Memory B cell (primary cell): ENCODE measurements at regions not wholly inside any gene's neighbourhood (a gene's known extent, or its start where the extent isn't known, plus 50 kb on each side); places are given as distances from the start of the nearest gene placed in this dataset.
"Not testable (repeated sequence)": the region's sequence is repeated elsewhere in the genome, so short reads cannot be mapped to it uniquely, and the experiment has no call there.

Experiments used
- ATAC-seq: fragments of 150-1000 bp; cut with Tn5 transposase; 2 replicates; pipeline ENCODE4 v1.10.0; 2021; ENCODE audit warnings: low read depth, mild to moderate bottlenecking, moderate library complexity
- DNase-seq, 2 donors: peaks; one replicate each; pipeline ENCODE4 v3.0.0; 2022; ENCODE audit warnings: low spot score in 2 of 2
- H3K27ac Mint-ChIP-seq: one replicate; pipeline ENCODE4 v1.8.0; 2022; ENCODE audit warnings: mild to moderate bottlenecking, moderate library complexity, mixed read lengths
- H3K27me3 Mint-ChIP-seq: one replicate; pipeline ENCODE4 v1.8.0; 2022; ENCODE audit warnings: mixed read lengths
- H3K36me3 Mint-ChIP-seq: one replicate; pipeline ENCODE4 v1.8.0; 2022; ENCODE audit warnings: mild to moderate bottlenecking, mixed read lengths
- H3K4me1 Mint-ChIP-seq: one replicate; pipeline ENCODE4 v1.8.0; 2022; ENCODE audit warnings: mixed read lengths
- H3K4me3 Mint-ChIP-seq: one replicate; pipeline ENCODE4 v1.8.0; 2022; ENCODE audit warnings: mild to moderate bottlenecking, moderate library complexity, mixed read lengths
- H3K9me3 Mint-ChIP-seq: one replicate; pipeline ENCODE4 v1.8.0; 2022; ENCODE audit warnings: mixed read lengths

GRCh38 chr5:68689010-68689409, 404.8 kb upstream of the SLC30A5 start:
- DNase-seq (no peak), ATAC-seq (no peak)
- Mint-ChIP-seq H3K27me3 (peaks cover under 1% of the 10 kb centered on the region), H3K27ac (no peak overlapping the region), H3K9me3 (peaks cover 3% of the 10 kb centered on the region), H3K4me1 (no peaks in the 10 kb centered on the region), H3K4me3 (no peak overlapping the region), H3K36me3 (no peaks in the 10 kb centered on the region)

GRCh38 chr5:68691874-68692273, 401.9 kb upstream of the SLC30A5 start:
- H3K36me3 Mint-ChIP-seq, DNase-seq, H3K4me1 Mint-ChIP-seq, H3K9me3 Mint-ChIP-seq, H3K4me3 Mint-ChIP-seq, ATAC-seq, H3K27me3 Mint-ChIP-seq, H3K27ac Mint-ChIP-seq: not testable (repeated sequence)

GRCh38 chr5:68698025-68698940, 395.5 kb upstream of the SLC30A5 start:
- H3K36me3 Mint-ChIP-seq: no peaks in the 10 kb centered on the region
- H3K4me3 Mint-ChIP-seq: no peak overlapping the region
- ATAC-seq: no peak
- peaks cover 3% of the 10 kb centered on the region for H3K4me1 Mint-ChIP-seq
- H3K9me3 Mint-ChIP-seq: peaks cover 3% of the 10 kb centered on the region
- H3K27ac Mint-ChIP-seq: no peak overlapping the region
- no peak for DNase-seq
- H3K27me3 Mint-ChIP-seq: peaks cover 2% of the 10 kb centered on the region

GRCh38 chr5:68699966-68700365, 393.8 kb upstream of the SLC30A5 start:
- Mint-ChIP-seq H3K36me3 (no peaks in the 10 kb centered on the region), H3K4me1 (peaks cover 3% of the 10 kb centered on the region), H3K27me3 (no peaks in the 10 kb centered on the region), H3K27ac (no peak overlapping the region), H3K9me3 (peaks cover 3% of the 10 kb centered on the region), H3K4me3 (no peak overlapping the region)
- ATAC-seq: no peak
- no peak for DNase-seq

- no peak for DNase-seq
- Mint-ChIP-seq H3K4me1 (peaks cover 16% of the 10 kb centered on the region), H3K36me3 (peaks cover 2% of the 10 kb centered on the region), H3K27me3 (peaks cover 3% of the 10 kb centered on the region), H3K9me3 (no peaks in the 10 kb centered on the region), H3K27ac (no peak overlapping the region), H3K4me3 (no peak overlapping the region)
- no peak for ATAC-seq
Measured at GRCh38 chr5:68707575-68707974, 386.2 kb upstream of the SLC30A5 start.

GRCh38 chr5:68708156-68708841, 385.5 kb upstream of the SLC30A5 start:
- Mint-ChIP-seq H3K4me1 (peaks cover 20% of the 10 kb centered on the region), H3K27me3 (peaks cover 3% of the 10 kb centered on the region), H3K9me3 (no peaks in the 10 kb centered on the region), H3K36me3 (peaks cover 2% of the 10 kb centered on the region), H3K27ac (no peak overlapping the region), H3K4me3 (no peak overlapping the region)
- DNase-seq: no peak
- ATAC-seq: no peak

- DNase-seq: no peak
- H3K27me3 Mint-ChIP-seq: peaks cover 3% of the 10 kb centered on the region
- H3K27ac Mint-ChIP-seq: no peak overlapping the region
- peaks cover 20% of the 10 kb centered on the region for H3K4me1 Mint-ChIP-seq
- no peak for ATAC-seq
- no peaks in the 10 kb centered on the region for H3K9me3 Mint-ChIP-seq
- no peak overlapping the region for H3K4me3 Mint-ChIP-seq
- peaks cover 2% of the 10 kb centered on the region for H3K36me3 Mint-ChIP-seq
Measured at GRCh38 chr5:68708842-68709170, 385.0 kb upstream of the SLC30A5 start.

GRCh38 chr5:68709239-68709638, 384.6 kb upstream of the SLC30A5 start:
- Mint-ChIP-seq H3K4me3 (no peak overlapping the region), H3K27me3 (peaks cover 3% of the 10 kb centered on the region), H3K9me3 (no peaks in the 10 kb centered on the region), H3K4me1 (peaks cover 20% of the 10 kb centered on the region), H3K36me3 (peaks cover 2% of the 10 kb centered on the region), H3K27ac (no peak overlapping the region)
- no peak for DNase-seq
- no peak for ATAC-seq

- ATAC-seq: no peak
- Mint-ChIP-seq H3K27me3 (peaks cover 3% of the 10 kb centered on the region), H3K36me3 (peaks cover 2% of the 10 kb centered on the region), H3K27ac (peak overlapping the region; percentile 28), H3K4me3 (no peak overlapping the region), H3K9me3 (no peaks in the 10 kb centered on the region), H3K4me1 (peaks cover 22% of the 10 kb centered on the region)
- no peak for DNase-seq
Measured at GRCh38 chr5:68710514-68710913, 383.3 kb upstream of the SLC30A5 start.

GRCh38 chr5:68711293-68712200, 382.3 kb upstream of the SLC30A5 start:
- Mint-ChIP-seq H3K27me3 (peaks cover 2% of the 10 kb centered on the region), H3K9me3 (no peaks in the 10 kb centered on the region), H3K36me3 (peaks cover under 1% of the 10 kb centered on the region), H3K4me1 (peaks cover 22% of the 10 kb centered on the region), H3K4me3 (peak overlapping the region; percentile 74), H3K27ac (peak overlapping the region; percentile 90)
- no peak for DNase-seq
- peak; percentile 77 for ATAC-seq

GRCh38 chr5:68714810-68715209, 379.0 kb upstream of the SLC30A5 start:
- Mint-ChIP-seq H3K27ac (no peak overlapping the region), H3K4me1 (peaks cover 22% of the 10 kb centered on the region), H3K4me3 (no peak overlapping the region)

GRCh38 chr5:68720884-68721610, 372.8 kb upstream of the SLC30A5 start:
- peaks cover 12% of the 10 kb centered on the region for H3K9me3 Mint-ChIP-seq
- DNase-seq: no peak
- no peak overlapping the region for H3K27ac Mint-ChIP-seq
- H3K36me3 Mint-ChIP-seq: no peaks in the 10 kb centered on the region
- no peak for ATAC-seq
- H3K4me1 Mint-ChIP-seq: no peaks in the 10 kb centered on the region
- no peaks in the 10 kb centered on the region for H3K27me3 Mint-ChIP-seq
- H3K4me3 Mint-ChIP-seq: no peak overlapping the region

More at GRCh38 chr5:68714810-68715209, 379.0 kb upstream of the SLC30A5 start:
- Mint-ChIP-seq H3K9me3 (peaks cover 7% of the 10 kb centered on the region), H3K27me3 (no peaks in the 10 kb centered on the region), H3K36me3 (no peaks in the 10 kb centered on the region)
- ATAC-seq (no peak), DNase-seq (no peak)

- peaks cover 10% of the 10 kb centered on the region for H3K9me3 Mint-ChIP-seq
- H3K27me3 Mint-ChIP-seq: no peaks in the 10 kb centered on the region
Measured at GRCh38 chr5:68722357-68722756, 371.5 kb upstream of the SLC30A5 start.

More at GRCh38 chr5:68722357-68722756, 371.5 kb upstream of the SLC30A5 start:
- ATAC-seq (no peak), DNase-seq (no peak)
- Mint-ChIP-seq H3K4me1 (no peaks in the 10 kb centered on the region), H3K4me3 (no peak overlapping the region), H3K27ac (no peak overlapping the region), H3K36me3 (no peaks in the 10 kb centered on the region)
